PC-3 (cell line): ENCODE measurements at regions not wholly inside any gene's neighbourhood (a gene's known extent, or its start where the extent isn't known, plus 50 kb on each side); places are given as distances from the start of the nearest gene placed in this dataset.

Experiments used
- ATAC-seq: fragments of 200-7000 bp; cut with Tn5 transposase; 2 replicates; pipeline ENCODE4 v1.9.1; 2020; ENCODE audit warnings: mild to moderate bottlenecking, moderate library complexity
- BruUV-seq: library from RNA; stranded (reverse); fragments of 400-500 nt; replicated peaks from 2 replicates; lab custom pipeline; 2021; lab: Mats Ljungman, UMichigan
- CTCF ChIA-PET: fragments of 300-600 bp; sonication (Branson Sonifier 250); formaldehyde crosslinking; loops from one replicate; lab custom pipeline; 2022; ENCODE audit warnings: antibody characterized with exemption; lab: Charles Lee
- POLR2A ChIA-PET: fragments of 300-600 bp; sonication (Branson Sonifier 250); formaldehyde crosslinking; loops from one replicate; lab custom pipeline; 2022; ENCODE audit warnings: antibody characterized with exemption; ENCODE audit not compliant: unreplicated experiment; lab: Charles Lee
- DNase-seq: peaks from one replicate; pipeline ENCODE4 v3.0.0-alpha.2; 2015
- H2AFZ ChIP-seq: fragments of 300-600 bp; sonication (generic); 2 replicates; pipeline ENCODE4 v1.6.0; 2016; ENCODE audit warnings: antibody characterized with exemption, low read length
- H3F3A ChIP-seq: fragments of 300-600 bp; sonication (generic); one replicate; pipeline ENCODE4 v1.6.0; 2017; ENCODE audit warnings: antibody characterized with exemption, low read length, control low read depth, mild to moderate bottlenecking; ENCODE audit not compliant: unreplicated experiment
- H3K27ac ChIP-seq: fragments of 300-600 bp; sonication (generic); 2 replicates; pipeline ENCODE4 v1.5.1; 2016; ENCODE audit warnings: mild to moderate bottlenecking, low read length
- H3K27me3 ChIP-seq: fragments of 300-600 bp; sonication (generic); 2 replicates; pipeline ENCODE4 v1.6.1; 2016; ENCODE audit warnings: low read length, mixed read lengths
- H3K36me3 ChIP-seq: fragments of 300-600 bp; sonication (generic); 2 replicates; pipeline ENCODE4 v1.6.1; 2016; ENCODE audit warnings: low read depth, mixed run types, low read length, mixed read lengths
- H3K4me1 ChIP-seq: fragments of 300-600 bp; sonication (generic); 2 replicates; pipeline ENCODE4 v1.5.1; 2016; ENCODE audit warnings: low read length; ENCODE audit not compliant: insufficient read depth
- H3K4me2 ChIP-seq: fragments of 300-600 bp; sonication (generic); 2 replicates; pipeline ENCODE4 v1.6.0; 2016; ENCODE audit warnings: low read length
- H3K4me3 ChIP-seq: fragments of 300-600 bp; sonication (generic); 2 replicates; pipeline ENCODE4 v1.5.1; 2016; ENCODE audit warnings: mild to moderate bottlenecking, low read length, mixed read lengths
- H3K79me2 ChIP-seq: fragments of 300-600 bp; sonication (generic); 2 replicates; pipeline ENCODE4 v1.6.1; 2017; ENCODE audit warnings: low read length, mixed read lengths
- H3K9ac ChIP-seq: fragments of 300-600 bp; sonication (generic); 2 replicates; pipeline ENCODE4 v1.6.0; 2016; ENCODE audit warnings: mild to moderate bottlenecking, low read length
- H3K9me2 ChIP-seq: fragments of 300-600 bp; sonication (generic); replicated peaks from 2 replicates; pipeline ENCODE4 v1.6.1; 2016; ENCODE audit warnings: mixed run types, low read length, mixed read lengths
- H3K9me3 ChIP-seq: fragments of 300-600 bp; sonication (generic); 2 replicates; pipeline ENCODE4 v1.6.1; 2016; ENCODE audit warnings: low read length, mixed read lengths
- H4K20me1 ChIP-seq: fragments of 300-600 bp; sonication (generic); 2 replicates; pipeline ENCODE4 v1.6.1; 2016; ENCODE audit warnings: low read length, mixed read lengths
- CTCF ChIP-seq: fragments of 300-600 bp; sonication (generic); conservative IDR thresholded peaks from 2 replicates; pipeline ENCODE4 v1.5.1; 2017; ENCODE audit warnings: antibody characterized with exemption, low read depth, mild to moderate bottlenecking, low read length
- EZH2 ChIP-seq: fragments of 300-600 bp; sonication (generic); IDR thresholded peaks from one replicate; pipeline ENCODE4 v1.6.1; 2017; ENCODE audit warnings: antibody characterized with exemption, mild to moderate bottlenecking, low read length; ENCODE audit not compliant: unreplicated experiment
- EZH2phosphoT487 ChIP-seq: fragments of 300-600 bp; sonication (generic); IDR thresholded peaks from 2 replicates; pipeline ENCODE4 v1.6.1; 2018; ENCODE audit warnings: mild to moderate bottlenecking, antibody characterized with exemption, low read length, borderline replicate concordance
- intact Hi-C: fragments of 100-400 bp; cut with micrococcal nuclease; formaldehyde crosslinking; loops from 2 replicates; pipeline ENCODE4 v1.9.0; 2023

DNA sequence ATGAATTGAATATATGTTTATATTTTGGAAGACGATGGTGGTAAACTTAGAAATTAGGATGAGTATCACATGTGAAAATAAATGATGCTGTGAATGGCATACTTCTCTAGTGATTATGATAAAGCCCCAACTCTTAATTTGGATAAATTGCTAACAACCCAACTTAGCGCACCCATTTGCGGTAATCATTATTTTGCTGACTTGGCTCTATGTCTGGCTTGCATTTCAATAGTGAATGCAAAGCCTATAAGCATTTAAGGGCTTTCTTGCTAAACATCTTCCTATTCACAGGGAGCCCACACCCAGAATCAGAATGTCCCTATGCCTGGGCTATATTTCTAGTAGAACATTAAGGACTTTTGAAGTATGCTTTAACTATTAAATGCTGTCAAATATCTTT lies 910.7 kb upstream of the FANCL start:
- ATAC-seq (no peak), DNase-seq (no peak)
- Histone ChIP-seq H3F3A (no peaks in the 10 kb centered on the region), H2AFZ (no peak overlapping the region), H3K79me2 (no peaks in the 10 kb centered on the region), H4K20me1 (no peaks in the 10 kb centered on the region), H3K27me3 (peaks cover 7% of the 10 kb centered on the region; the same call in 1 of the 2 replicates), H3K27ac (no peak overlapping the region), H3K4me1 (no peaks in the 10 kb centered on the region), H3K4me2 (no peak overlapping the region), H3K9ac (no peak overlapping the region), H3K36me3 (no peaks in the 10 kb centered on the region), H3K9me3 (no peaks in the 10 kb centered on the region), H3K9me2 (no peaks in the 10 kb centered on the region), H3K4me3 (no peak overlapping the region)
- CTCF ChIA-PET, result no interaction called here
- intact Hi-C loops, result no loop called here
- TF ChIP-seq CTCF, result no peak
- no peak for TF ChIP-seq EZH2
- BruUV-seq, result no TSS peak
- POLR2A ChIA-PET, result no interaction called here

DNA sequence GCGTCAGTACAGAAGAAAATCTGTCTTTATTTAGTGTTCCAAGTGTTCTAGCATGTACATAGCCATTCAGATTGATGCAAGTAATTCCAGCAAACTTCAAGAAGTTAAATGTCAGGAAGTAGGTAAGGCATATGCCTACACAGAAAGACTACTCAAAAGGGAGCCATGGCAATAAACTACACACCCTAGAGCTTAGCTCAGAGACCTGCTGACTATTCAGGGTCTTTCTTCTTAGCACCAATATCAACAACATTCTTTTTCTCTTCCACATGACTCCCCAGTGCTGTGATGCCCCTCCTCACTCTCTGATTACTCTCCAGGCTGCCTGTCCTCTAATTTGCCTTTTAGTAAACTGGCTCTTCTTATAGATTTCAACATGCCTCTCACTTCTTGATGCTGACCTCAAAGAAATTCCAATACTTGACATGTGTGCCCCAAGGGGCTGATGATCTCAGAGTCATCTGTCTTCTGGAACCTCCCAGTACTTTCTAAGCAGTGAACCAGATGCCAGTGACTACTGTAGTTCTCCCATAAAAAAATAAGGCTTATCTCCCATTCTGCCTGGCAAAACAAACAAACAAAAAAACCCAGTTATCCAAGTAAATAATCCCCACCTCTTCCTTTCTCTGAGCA lies 909.2 kb upstream of the FANCL start:
- BruUV-seq, result no TSS peak
- ATAC-seq, result no peak
- no peak overlapping the region for H3K4me3 ChIP-seq

More for the DNA sequence above, 909.2 kb upstream of the FANCL start:
- Histone ChIP-seq H3K36me3 (no peaks in the 10 kb centered on the region), H3K27me3 (peaks cover 8% of the 10 kb centered on the region; the same call in 1 of the 2 replicates), H4K20me1 (no peaks in the 10 kb centered on the region), H2AFZ (no peak overlapping the region), H3K9me3 (no peaks in the 10 kb centered on the region), H3K9me2 (no peaks in the 10 kb centered on the region), H3K79me2 (no peaks in the 10 kb centered on the region), H3F3A (no peaks in the 10 kb centered on the region), H3K4me1 (no peaks in the 10 kb centered on the region), H3K27ac (no peak overlapping the region), H3K4me2 (no peak overlapping the region), H3K9ac (no peak overlapping the region)
- TF ChIP-seq EZH2, result no peak
- no peak for TF ChIP-seq EZH2phosphoT487
- TF ChIP-seq CTCF, result no peak
- intact Hi-C loops, result no loop called here
- no peak for DNase-seq
- POLR2A ChIA-PET, result no interaction called here
- CTCF ChIA-PET, result no interaction called here
